SK-N-SH (cell line): ENCODE measurements at regions not wholly inside any gene's neighbourhood (a gene's known extent, or its start where the extent isn't known, plus 50 kb on each side); places are given as distances from the start of the nearest gene placed in this dataset.

Experiments
- CTCF ChIA-PET: fragments of 300-600, 350-600 bp; formaldehyde crosslinking; extraction: SDS; loops from one replicate; lab custom pipeline; 2021; lab: Yijun Ruan, JAX
- POLR2A ChIA-PET: fragments of 350-600 bp; sonication (Branson Sonifier 250); formaldehyde crosslinking; extraction: SDS; loops from one replicate; lab custom pipeline; 2020; ENCODE audit warnings: antibody characterized with exemption, inconsistent platforms; lab: Yijun Ruan, JAX
- DNase-seq: peaks from one replicate; pipeline ENCODE4 v3.0.0; 2012
- H2AFZ ChIP-seq: fragments of 200-600 bp; sonication (generic); 2 replicates; pipeline ENCODE4 v1.8.1; 2016; ENCODE audit warnings: antibody characterized with exemption, mild to moderate bottlenecking, low read depth
- H3F3A ChIP-seq: fragments of 200-600 bp; sonication (generic); replicated peaks from 2 replicates; pipeline ENCODE3; 2016; ENCODE audit warnings: antibody characterized with exemption, mild to moderate bottlenecking; ENCODE audit not compliant: insufficient read depth
- H3K27ac ChIP-seq, 2 experiments: fragments of 200-500 bp in 1 of 2; fragments of 200-600 bp in 1 of 2; sonication (Bioruptor generic) in 1 of 2; sonication (generic), shearing (Covaris generic) in 1 of 2; 2 replicates each; pipeline versions ENCODE4 v1.5.1 to v1.6.1; 2014 to 2016; ENCODE audit warnings: low read depth in 2 of 2, inconsistent platforms in 1 of 2, low read length in 1 of 2, mild to moderate bottlenecking in 1 of 2, mixed read lengths in 1 of 2
- H3K27me3 ChIP-seq: fragments of 200-600 bp; sonication (generic), shearing (Covaris generic); 2 replicates; pipeline ENCODE4 v1.6.1; 2016; ENCODE audit warnings: mixed run types; ENCODE audit not compliant: insufficient read depth
- H3K36me3 ChIP-seq, 2 experiments: fragments of 200-500 bp in 1 of 2; fragments of 200-600 bp in 1 of 2; sonication (Bioruptor generic) in 1 of 2; sonication (generic) in 1 of 2; replicated peaks in 1 of 2; 2 replicates each; pipeline versions ENCODE3 to v1.5.1; 2014 to 2016; ENCODE audit warnings: low read length in 1 of 2, mild to moderate bottlenecking in 1 of 2; ENCODE audit not compliant: insufficient read depth in 2 of 2, control insufficient read depth in 1 of 2
- H3K4me1 ChIP-seq, 2 experiments: fragments of 200-500 bp in 1 of 2; fragments of 200-600 bp in 1 of 2; sonication (Bioruptor generic) in 1 of 2; sonication (generic), shearing (Covaris generic) in 1 of 2; 2 replicates each; pipeline versions ENCODE4 v1.5.1 to v1.6.1; 2014 to 2016; ENCODE audit warnings: low read depth in 1 of 2, low read length in 1 of 2, mixed run types in 1 of 2; ENCODE audit not compliant: insufficient read depth in 2 of 2, control insufficient read depth in 1 of 2
- H3K4me2 ChIP-seq: fragments of 200-600 bp; sonication (generic), shearing (Covaris generic); 2 replicates; pipeline ENCODE4 v1.6.1; 2017; ENCODE audit warnings: mixed run types
- H3K4me3 ChIP-seq, 2 experiments: fragments of 200-500 bp in 1 of 2; fragments of 200-600 bp in 1 of 2; sonication (Bioruptor generic) in 1 of 2; sonication (generic), shearing (Covaris generic) in 1 of 2; 2 replicates each; pipeline versions ENCODE4 v1.5.1 to v1.8.1; 2014 to 2016; ENCODE audit warnings: low read depth in 2 of 2, inconsistent platforms in 1 of 2, low read length in 1 of 2, mild to moderate bottlenecking in 1 of 2, mixed read lengths in 1 of 2, moderate library complexity in 1 of 2
- H3K79me2 ChIP-seq: fragments of 200-600 bp; sonication (generic); 2 replicates; pipeline ENCODE4 v1.8.1; 2017; ENCODE audit warnings: mild to moderate bottlenecking; ENCODE audit not compliant: insufficient read depth
- H3K9ac ChIP-seq: fragments of 200-600 bp; sonication (generic); 2 replicates; pipeline ENCODE4 v1.6.1; 2017; ENCODE audit warnings: mixed run types
- H3K9me2 ChIP-seq: fragments of 200-600 bp; sonication (generic); 2 replicates; pipeline ENCODE4 v1.6.1; 2017; ENCODE audit warnings: mixed run types
- H3K9me3 ChIP-seq: fragments of 200-600 bp; sonication (generic); 2 replicates; pipeline ENCODE4 v1.6.1; 2017; ENCODE audit warnings: mixed run types, mild to moderate bottlenecking, moderate library complexity
- H4K20me1 ChIP-seq: fragments of 200-600 bp; sonication (generic); 2 replicates; pipeline ENCODE4 v1.6.1; 2017; ENCODE audit warnings: mild to moderate bottlenecking, mixed run types; ENCODE audit not compliant: insufficient read depth
- CTCF ChIP-seq: fragments of 200-600 bp; sonication (generic); IDR thresholded peaks from 2 replicates; pipeline ENCODE4 v1.6.1; 2017; ENCODE audit warnings: antibody characterized with exemption, mild to moderate bottlenecking, moderate library complexity
- EZH2phosphoT487 ChIP-seq: fragments of 200-600 bp; sonication (generic); IDR thresholded peaks from 2 replicates; pipeline ENCODE4 v1.6.1; 2017; ENCODE audit warnings: low read depth, mixed run types, mild to moderate bottlenecking, antibody characterized with exemption, moderate library complexity, borderline replicate concordance
- FOSL2 ChIP-seq: IDR thresholded peaks from 2 replicates; pipeline ENCODE4 v1.4.0; 2012; ENCODE audit warnings: low read depth, mild to moderate bottlenecking, moderate library complexity, borderline replicate concordance
- GABPA ChIP-seq: IDR thresholded peaks from 2 replicates; pipeline ENCODE4 v1.4.0; 2012; ENCODE audit warnings: low read depth, mild to moderate bottlenecking
- JUND ChIP-seq: IDR thresholded peaks from 2 replicates; pipeline ENCODE4 v1.4.0; 2012
- MAX ChIP-seq: IDR thresholded peaks from 2 replicates; pipeline ENCODE4 v1.4.0; 2012; ENCODE audit warnings: low read depth
- MXI1 ChIP-seq: IDR thresholded peaks from 2 replicates; pipeline ENCODE4 v1.6.1; 2012; ENCODE audit warnings: mild to moderate bottlenecking, low read depth, low read length, improper control_type of control experiment
- NFIC ChIP-seq: IDR thresholded peaks from 2 replicates; pipeline ENCODE4 v1.4.0; 2012; ENCODE audit warnings: borderline replicate concordance
- NRF1 ChIP-seq: IDR thresholded peaks from 2 replicates; pipeline ENCODE4 v1.6.1; 2012; ENCODE audit warnings: low read depth, mild to moderate bottlenecking, low read length
- PBX3 ChIP-seq: IDR thresholded peaks from 2 replicates; pipeline ENCODE4; 2012
- RAD21 ChIP-seq: IDR thresholded peaks from 2 replicates; pipeline ENCODE4 v1.6.1; 2012; ENCODE audit warnings: mild to moderate bottlenecking, low read length
- RCOR1 ChIP-seq: fragments of 150-350 bp; IDR thresholded peaks from 2 replicates; pipeline ENCODE4 v1.6.1; 2017; ENCODE audit warnings: antibody characterized with exemption, low read length
- RFX5 ChIP-seq: IDR thresholded peaks from 2 replicates; pipeline ENCODE4 v1.6.1; 2012; ENCODE audit warnings: mild to moderate bottlenecking, improper control_type of control experiment, low read length
- RXRA ChIP-seq: IDR thresholded peaks from 2 replicates; pipeline ENCODE4 v1.4.0; 2012; ENCODE audit warnings: low read depth, mild to moderate bottlenecking, borderline replicate concordance
- SMC3 ChIP-seq: IDR thresholded peaks from 2 replicates; pipeline ENCODE4 v1.6.1; 2012; ENCODE audit warnings: low read depth, low read length, improper control_type of control experiment
- TAF1 ChIP-seq: IDR thresholded peaks from 2 replicates; pipeline ENCODE4 v1.6.1; 2012; ENCODE audit warnings: low read depth, mild to moderate bottlenecking, low read length, moderate library complexity, borderline replicate concordance
- TCF12 ChIP-seq: IDR thresholded peaks from 2 replicates; pipeline ENCODE4 v1.4.0; 2012
- USF1 ChIP-seq: IDR thresholded peaks from 2 replicates; pipeline ENCODE4 v1.4.0; 2012; ENCODE audit warnings: low read depth, borderline replicate concordance
- ZBTB33 ChIP-seq: IDR thresholded peaks from 2 replicates; pipeline ENCODE4 v1.4.0; 2012; ENCODE audit warnings: low read depth, borderline replicate concordance
- WGBS: methylation state at CpG from one replicate; pipeline ENCODE4 v1.1.6; 2017; ENCODE audit warnings: low lambda C conversion rate; 5-methylcytosine and 5-hydroxymethylcytosine counted together

- TF ChIP-seq SMC3, result no peak
Measured at GRCh38 chr5:117336208-117336607, 761.6 kb upstream of the SEMA6A start (continued).

- H3K27me3 ChIP-seq, result no peaks in the 10 kb centered on the region
- no peaks in the 10 kb centered on the region for H3F3A ChIP-seq
- H3K27ac ChIP-seq, result no peak overlapping the region
- no peaks in the 10 kb centered on the region for H4K20me1 ChIP-seq
- WGBS, result 26% methylated on average over 3 of the region's 3 CpGs
- TF ChIP-seq MXI1 (no peak), TAF1 (no peak), USF1 (no peak), RAD21 (no peak), RCOR1 (no peak), PBX3 (no peak), FOSL2 (no peak), EZH2phosphoT487 (no peak), JUND (no peak), MAX (no peak), GABPA (no peak), CTCF (no peak), ZBTB33 (no peak), RFX5 (no peak), RXRA (no peak), TCF12 (no peak), NFIC (no peak), NRF1 (no peak)
- H3K4me2 ChIP-seq, result no peak overlapping the region
- H3K9ac ChIP-seq, result no peak overlapping the region
- H3K9me3 ChIP-seq, result no peaks in the 10 kb centered on the region
- ChIA-PET CTCF (no interaction called here), POLR2A (no interaction called here)
- no peaks in the 10 kb centered on the region for H3K79me2 ChIP-seq
- H3K4me1 ChIP-seq, result no peaks in the 10 kb centered on the region
- H3K4me3 ChIP-seq, result no peak overlapping the region
- no peak overlapping the region for H2AFZ ChIP-seq
- DNase-seq, result no peak
- no peaks in the 10 kb centered on the region for H3K9me2 ChIP-seq
- H3K36me3 ChIP-seq, result no peaks in the 10 kb centered on the region
Measured at GRCh38 chr5:117333011-117333410, 758.4 kb upstream of the SEMA6A start.
